ENCODE measurements at regions not wholly inside any gene's neighbourhood (a gene's known extent, or its start where the extent isn't known, plus 50 kb on each side); places are given as distances from the start of the nearest gene placed in this dataset.
"Not testable (repeated sequence)": the region's sequence is repeated elsewhere in the genome, so short reads cannot be mapped to it uniquely, and the experiment has no call there.

DNA sequence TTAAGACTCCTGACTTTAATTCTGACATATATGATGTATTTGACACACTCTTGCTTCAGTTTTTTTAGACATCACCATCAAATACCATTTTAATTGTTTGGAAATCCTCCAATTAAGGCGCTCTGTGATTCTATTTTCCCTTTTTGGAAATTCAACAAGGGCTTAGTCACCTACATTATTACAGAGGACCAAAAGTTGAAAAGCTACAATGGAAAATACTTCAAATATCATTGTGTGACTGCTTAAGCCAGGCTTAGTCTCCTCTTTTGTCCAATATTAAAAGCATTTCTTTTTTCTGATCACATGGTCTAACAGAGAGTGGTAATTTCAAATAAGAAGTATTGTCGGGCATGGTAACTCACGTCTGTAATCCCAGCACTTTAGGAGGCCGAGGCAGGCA lies 160.3 kb downstream of the CEMIP2 start:
- DNase-seq (ENCODE audit: low spot score): no peak
- H3K27ac Mint-ChIP-seq: no peak overlapping the region
- H3K27me3 Mint-ChIP-seq (ENCODE audit: low read depth): peaks cover 7% of the 10 kb centered on the region
- H3K4me1 Mint-ChIP-seq (ENCODE audit: low read depth): no peaks in the 10 kb centered on the region
- peaks cover 4% of the 10 kb centered on the region for H3K9me3 Mint-ChIP-seq
- H3K4me3 Mint-ChIP-seq: no peak overlapping the region
- no peaks in the 10 kb centered on the region for H3K36me3 Mint-ChIP-seq (ENCODE audit: low read depth)

DNA sequence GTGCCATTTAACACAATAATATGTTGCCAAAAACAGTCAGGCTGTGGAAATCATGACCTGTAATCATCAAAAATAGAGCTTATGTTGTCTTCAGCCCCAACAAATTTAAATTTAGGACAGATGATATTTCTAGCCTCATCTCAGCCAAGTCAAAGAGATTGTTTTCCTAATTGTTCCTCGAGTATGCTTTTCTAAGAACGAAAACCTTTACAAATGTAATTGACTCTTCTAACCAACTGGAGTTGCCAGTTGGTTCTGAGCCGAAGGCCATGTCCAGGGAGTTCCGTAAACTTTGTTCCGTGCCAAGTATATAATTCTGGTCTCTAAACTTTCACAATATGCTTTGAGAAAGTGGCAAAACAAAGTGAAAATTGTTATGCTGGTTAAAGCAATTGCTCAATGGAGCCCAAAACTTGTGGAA lies 160.8 kb downstream of the CEMIP2 start:
- H3K4me1 Mint-ChIP-seq (ENCODE audit: low read depth): no peaks in the 10 kb centered on the region
- no peak for DNase-seq (ENCODE audit: low spot score)
- H3K27ac Mint-ChIP-seq: no peak overlapping the region
- peaks cover 7% of the 10 kb centered on the region for H3K27me3 Mint-ChIP-seq (ENCODE audit: low read depth)
- no peaks in the 10 kb centered on the region for H3K36me3 Mint-ChIP-seq (ENCODE audit: low read depth)
- H3K4me3 Mint-ChIP-seq: no peak overlapping the region
- H3K9me3 Mint-ChIP-seq: peaks cover 4% of the 10 kb centered on the region

DNA sequence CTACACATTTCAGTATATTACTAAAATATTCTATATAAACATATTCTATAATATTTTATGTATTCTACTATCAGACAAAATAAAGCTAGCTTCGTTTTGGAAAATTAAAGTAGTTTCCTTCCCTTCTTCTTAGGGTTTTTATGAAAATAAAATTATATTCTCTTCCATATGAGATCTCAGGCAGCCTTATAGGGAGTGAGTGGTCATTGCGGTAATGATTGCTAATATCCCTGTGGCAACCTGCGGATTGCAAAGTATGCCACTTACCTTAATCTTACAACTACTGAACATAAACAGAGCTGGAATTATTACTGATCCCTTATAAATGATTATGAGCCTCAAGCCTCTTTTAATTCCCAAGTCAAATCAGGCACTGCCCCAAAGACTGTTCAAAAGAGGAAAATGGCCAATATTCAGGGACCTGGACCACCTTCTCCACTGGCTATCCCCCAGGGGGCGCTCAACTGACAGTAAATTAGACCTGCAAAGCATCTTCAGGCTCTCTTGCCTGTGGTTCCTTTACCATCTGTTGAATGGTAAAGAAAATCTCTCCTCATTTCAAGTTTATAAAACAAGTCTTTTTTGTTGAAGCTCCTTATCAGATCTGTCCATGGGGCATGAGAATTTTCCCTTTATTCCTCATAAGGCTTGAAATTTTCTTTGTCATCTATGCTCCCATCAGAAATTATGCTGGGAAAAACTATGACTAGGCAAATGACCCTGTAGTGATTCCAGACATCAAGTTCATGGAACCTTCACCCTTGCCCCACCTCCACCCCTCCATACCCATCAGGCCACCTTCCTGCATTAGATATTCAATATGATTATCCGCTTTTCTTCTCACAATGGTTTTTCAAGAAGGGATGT lies 163.9 kb downstream of the CEMIP2 start:
- no peaks in the 10 kb centered on the region for H3K36me3 Mint-ChIP-seq (ENCODE audit: low read depth)
- no peaks in the 10 kb centered on the region for H3K9me3 Mint-ChIP-seq

DNA sequence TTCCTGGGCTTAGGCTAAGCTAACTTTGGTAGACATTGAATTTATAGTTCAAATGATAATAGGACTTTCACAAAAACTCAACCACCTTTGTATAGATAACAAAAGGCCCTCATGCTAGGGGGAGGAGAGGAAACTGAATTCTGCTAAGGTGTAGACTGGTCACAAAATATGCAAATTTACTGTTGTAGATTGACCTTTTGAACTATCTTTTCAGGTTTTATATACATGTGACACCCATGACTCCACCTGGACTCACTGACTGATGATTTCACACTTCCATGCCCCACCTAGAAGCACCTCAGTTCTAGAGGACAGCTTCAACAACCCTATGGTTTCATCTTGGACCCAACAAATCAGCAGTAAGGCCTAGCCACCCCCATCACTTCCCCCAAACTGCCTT lies 165.7 kb downstream of the CEMIP2 start:
- H3K27ac Mint-ChIP-seq: no peak overlapping the region
- DNase-seq (ENCODE audit: low spot score): no peak
- no peaks in the 10 kb centered on the region for H3K36me3 Mint-ChIP-seq (ENCODE audit: low read depth)
- peaks cover 7% of the 10 kb centered on the region for H3K27me3 Mint-ChIP-seq (ENCODE audit: low read depth)
- H3K4me3 Mint-ChIP-seq: no peak overlapping the region
- H3K9me3 Mint-ChIP-seq: no peaks in the 10 kb centered on the region
- no peaks in the 10 kb centered on the region for H3K4me1 Mint-ChIP-seq (ENCODE audit: low read depth)

More for the DNA sequence above, 163.9 kb downstream of the CEMIP2 start:
- Mint-ChIP-seq H3K27ac (no peak overlapping the region), H3K27me3 (ENCODE audit: low read depth) (peaks cover 2% of the 10 kb centered on the region), H3K4me3 (no peak overlapping the region), H3K4me1 (ENCODE audit: low read depth) (no peaks in the 10 kb centered on the region)
- DNase-seq (ENCODE audit: low spot score): peak; percentile 60

DNA sequence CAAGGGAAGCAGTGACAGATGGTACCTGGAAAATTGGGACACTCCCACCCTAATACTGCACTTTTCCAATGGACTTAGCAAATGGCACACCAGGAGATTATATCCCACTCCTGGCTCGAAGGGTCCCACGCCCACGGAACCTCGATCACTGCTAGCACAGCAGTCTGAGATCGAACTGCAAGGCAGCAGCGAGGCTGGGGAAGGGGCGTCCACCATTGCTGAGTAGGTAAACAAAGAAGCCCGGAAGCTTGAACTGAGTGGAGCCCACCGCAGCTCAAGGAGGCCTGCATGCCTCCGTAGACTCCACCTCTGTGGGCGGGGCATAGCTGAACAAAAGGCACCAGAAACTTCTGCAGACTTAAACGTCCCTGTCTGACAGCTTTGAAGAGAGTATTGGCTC lies 172.6 kb downstream of the CEMIP2 start:
- not testable (repeated sequence) for H3K27ac Mint-ChIP-seq; H3K4me3 Mint-ChIP-seq; H3K9me3 Mint-ChIP-seq; H3K4me1 Mint-ChIP-seq (ENCODE audit: low read depth); DNase-seq (ENCODE audit: low spot score); H3K36me3 Mint-ChIP-seq (ENCODE audit: low read depth)
- peaks cover 14% of the 10 kb centered on the region for H3K27me3 Mint-ChIP-seq (ENCODE audit: low read depth)

DNA sequence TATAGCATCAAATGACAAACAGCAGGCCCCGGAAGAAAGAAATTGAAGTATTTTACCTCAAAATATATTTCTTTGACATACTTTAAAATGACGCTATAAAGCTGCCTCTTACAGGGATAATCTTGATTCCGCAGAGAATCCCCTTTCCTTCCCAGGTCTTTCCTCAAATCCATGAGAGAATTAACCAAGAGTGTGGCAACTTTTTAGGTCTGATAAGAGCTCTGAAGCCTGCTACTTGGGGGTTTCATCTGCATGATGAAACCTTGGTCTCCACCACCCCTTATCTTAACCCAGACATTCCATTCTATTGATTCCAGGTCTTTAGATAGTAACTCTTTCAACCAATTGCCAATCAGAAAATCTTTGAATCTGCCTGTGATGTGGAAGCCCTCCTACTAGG lies 173.8 kb downstream of the CEMIP2 start:
- Mint-ChIP-seq H3K27me3 (ENCODE audit: low read depth) (peaks cover 11% of the 10 kb centered on the region), H3K4me3 (no peak overlapping the region), H3K9me3 (no peaks in the 10 kb centered on the region), H3K4me1 (ENCODE audit: low read depth) (no peaks in the 10 kb centered on the region), H3K36me3 (ENCODE audit: low read depth) (no peaks in the 10 kb centered on the region), H3K27ac (no peak overlapping the region)
- DNase-seq (ENCODE audit: low spot score): no peak

DNA sequence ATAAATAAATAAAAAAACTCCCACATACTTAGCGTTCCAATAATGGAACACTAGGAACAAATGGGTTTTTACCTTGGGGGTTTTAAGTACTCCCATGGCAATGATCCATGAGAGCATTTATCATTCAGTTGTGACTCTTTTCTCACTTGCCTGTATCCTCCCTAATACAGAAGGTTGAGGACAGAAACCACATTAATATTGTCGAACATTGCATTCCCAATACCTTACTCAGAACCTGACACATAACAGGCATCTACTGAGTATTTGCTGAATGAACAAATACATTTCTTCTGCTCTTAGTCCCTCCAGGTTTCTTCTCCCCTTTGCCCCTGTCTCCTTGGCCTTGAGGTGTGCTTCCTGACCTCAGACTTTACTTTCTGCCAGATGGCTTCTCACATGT lies 175.9 kb downstream of the CEMIP2 start:
- no peaks in the 10 kb centered on the region for H3K4me1 Mint-ChIP-seq (ENCODE audit: low read depth)
- H3K27ac Mint-ChIP-seq: no peak overlapping the region
- H3K9me3 Mint-ChIP-seq: no peaks in the 10 kb centered on the region
- no peak overlapping the region for H3K4me3 Mint-ChIP-seq
- H3K36me3 Mint-ChIP-seq (ENCODE audit: low read depth): no peaks in the 10 kb centered on the region
- no peak for DNase-seq (ENCODE audit: low spot score)
- peaks cover 14% of the 10 kb centered on the region for H3K27me3 Mint-ChIP-seq (ENCODE audit: low read depth)

DNA sequence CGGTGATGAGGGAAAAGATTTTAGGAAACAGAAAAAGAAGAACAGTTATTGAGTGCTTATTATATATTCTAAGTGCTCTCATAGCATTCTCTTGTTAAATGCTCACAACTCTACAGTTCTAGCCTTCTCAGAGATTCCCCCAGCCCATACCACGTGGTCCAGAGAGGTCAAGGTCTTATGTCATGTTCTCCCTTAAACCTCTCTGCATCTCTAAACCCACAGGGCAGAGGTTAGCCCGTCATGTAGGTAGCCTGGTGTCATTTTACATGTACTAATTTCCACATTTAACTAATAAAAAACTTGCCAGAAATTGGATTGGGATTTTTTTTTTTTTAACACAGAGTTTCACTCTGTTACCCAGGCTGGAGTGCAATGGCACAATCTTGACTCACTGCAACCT lies 178.0 kb downstream of the CEMIP2 start:
- Mint-ChIP-seq H3K4me1 (ENCODE audit: low read depth) (no peaks in the 10 kb centered on the region), H3K36me3 (ENCODE audit: low read depth) (no peaks in the 10 kb centered on the region), H3K27ac (no peak overlapping the region), H3K9me3 (no peaks in the 10 kb centered on the region), H3K4me3 (no peak overlapping the region), H3K27me3 (ENCODE audit: low read depth) (peaks cover 14% of the 10 kb centered on the region)
- no peak for DNase-seq (ENCODE audit: low spot score)

DNA sequence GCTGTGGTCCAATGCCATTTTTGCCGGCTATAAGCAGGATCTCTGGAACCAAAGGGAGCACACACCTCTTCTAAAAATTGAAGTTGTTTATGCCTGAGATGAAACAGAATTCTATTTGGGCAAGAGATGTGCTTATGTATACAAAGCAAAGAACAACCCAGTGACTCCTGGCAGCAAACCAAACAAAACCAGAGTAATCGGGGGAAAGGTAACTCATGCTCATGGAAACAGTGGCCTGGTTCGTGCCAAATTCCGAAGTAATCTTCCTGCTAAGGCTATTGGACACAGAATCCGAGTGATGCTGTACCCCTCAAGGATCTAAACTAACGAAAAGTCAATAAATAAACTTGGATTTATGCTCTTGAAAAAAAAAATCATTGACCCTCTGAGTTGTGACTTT lies 178.7 kb downstream of the CEMIP2 start:
- Mint-ChIP-seq H3K4me1 (ENCODE audit: low read depth) (no peaks in the 10 kb centered on the region), H3K4me3 (no peak overlapping the region), H3K36me3 (ENCODE audit: low read depth) (no peaks in the 10 kb centered on the region), H3K9me3 (no peaks in the 10 kb centered on the region), H3K27me3 (ENCODE audit: low read depth) (peaks cover 14% of the 10 kb centered on the region), H3K27ac (no peak overlapping the region)
- DNase-seq (ENCODE audit: low spot score): no peak

DNA sequence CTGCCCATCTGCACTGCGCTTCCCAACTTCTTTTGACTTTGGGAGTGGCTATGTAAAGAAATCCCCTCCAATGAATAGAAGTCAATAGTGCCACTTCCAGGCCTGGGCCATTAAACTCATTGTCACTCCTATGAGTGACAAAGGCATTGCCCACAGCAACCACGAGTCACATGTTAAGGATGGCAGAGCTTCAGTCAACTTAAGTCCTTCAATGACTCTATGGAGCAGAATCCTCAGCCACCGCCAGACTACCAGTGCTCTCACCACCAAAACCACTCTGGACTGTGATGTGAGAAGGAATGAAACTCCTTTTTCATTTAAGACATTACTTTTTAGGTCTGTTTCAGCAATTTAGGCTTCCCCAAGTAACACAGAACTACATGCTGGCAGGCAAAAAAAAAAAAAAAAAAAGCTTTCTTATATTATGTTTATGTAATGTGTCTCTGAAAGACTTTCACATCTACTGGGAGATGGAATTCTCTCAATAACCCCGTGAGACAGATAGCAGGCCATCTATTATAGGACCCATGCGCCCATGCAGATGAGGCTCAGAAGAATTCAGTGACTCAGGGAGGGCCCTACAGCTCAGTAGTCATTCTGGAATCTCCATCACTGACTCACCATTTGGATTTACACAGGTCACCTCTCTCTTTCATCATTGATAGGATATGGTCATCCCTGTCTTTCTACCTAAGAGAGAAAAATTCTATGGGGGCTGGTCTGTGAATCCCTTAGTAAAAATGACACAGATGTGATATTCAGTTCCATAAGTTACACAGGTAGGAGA lies 180.5 kb downstream of the CEMIP2 start:
- no peaks in the 10 kb centered on the region for H3K9me3 Mint-ChIP-seq
- no peak overlapping the region for H3K4me3 Mint-ChIP-seq
- no peak overlapping the region for H3K27ac Mint-ChIP-seq
- H3K36me3 Mint-ChIP-seq (ENCODE audit: low read depth): no peaks in the 10 kb centered on the region
- no peaks in the 10 kb centered on the region for H3K4me1 Mint-ChIP-seq (ENCODE audit: low read depth)
- H3K27me3 Mint-ChIP-seq (ENCODE audit: low read depth): peaks cover 11% of the 10 kb centered on the region
- no peak for DNase-seq (ENCODE audit: low spot score)

DNA sequence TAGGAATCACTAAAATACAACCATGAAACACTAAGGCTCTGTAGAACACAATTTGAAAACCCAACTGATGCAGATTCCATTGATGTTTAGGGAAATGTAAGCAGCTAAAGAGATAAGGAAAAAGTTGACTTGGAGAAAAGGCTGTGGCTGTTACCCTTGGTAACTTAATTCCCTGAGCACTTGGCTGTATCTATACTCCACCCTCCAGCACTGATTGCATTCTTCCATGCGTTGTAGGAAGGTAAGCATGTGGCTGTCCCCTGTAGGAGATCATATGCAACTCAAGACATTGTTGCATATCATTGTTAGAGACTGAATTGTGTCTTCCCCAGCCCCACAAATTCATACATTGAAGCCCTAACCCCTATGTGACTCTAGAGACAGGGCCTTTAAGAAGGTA lies 184.5 kb downstream of the CEMIP2 start:
- Mint-ChIP-seq H3K9me3 (no peaks in the 10 kb centered on the region), H3K36me3 (ENCODE audit: low read depth) (no peaks in the 10 kb centered on the region), H3K27me3 (ENCODE audit: low read depth) (peaks cover 4% of the 10 kb centered on the region), H3K4me1 (ENCODE audit: low read depth) (no peaks in the 10 kb centered on the region), H3K27ac (no peak overlapping the region), H3K4me3 (no peak overlapping the region)
- DNase-seq (ENCODE audit: low spot score): no peak

DNA sequence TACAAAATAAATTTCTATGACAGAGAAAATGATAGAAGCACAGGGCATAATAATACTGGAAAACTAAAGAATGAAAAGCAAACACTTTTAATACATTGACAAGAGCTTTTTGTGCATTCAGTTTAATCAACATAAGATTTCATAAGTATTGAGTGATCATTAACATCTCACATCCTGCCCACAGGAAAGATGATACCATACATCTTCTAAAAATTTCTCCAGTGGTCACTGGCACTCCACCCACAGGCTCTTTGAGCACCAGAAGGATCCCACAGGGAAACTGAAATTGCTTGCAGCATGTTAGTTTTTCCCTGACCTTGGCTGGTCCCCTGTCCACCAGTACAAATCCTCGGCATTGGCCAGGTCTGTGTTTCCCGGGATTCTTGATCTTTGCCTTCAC lies 186.0 kb downstream of the CEMIP2 start:
- H3K9me3 Mint-ChIP-seq: no peaks in the 10 kb centered on the region
- no peaks in the 10 kb centered on the region for H3K36me3 Mint-ChIP-seq (ENCODE audit: low read depth)
- peaks cover 3% of the 10 kb centered on the region for H3K27me3 Mint-ChIP-seq (ENCODE audit: low read depth)
- H3K27ac Mint-ChIP-seq: no peak overlapping the region
- H3K4me1 Mint-ChIP-seq (ENCODE audit: low read depth): no peaks in the 10 kb centered on the region
- DNase-seq (ENCODE audit: low spot score): no peak
- H3K4me3 Mint-ChIP-seq: no peak overlapping the region

DNA sequence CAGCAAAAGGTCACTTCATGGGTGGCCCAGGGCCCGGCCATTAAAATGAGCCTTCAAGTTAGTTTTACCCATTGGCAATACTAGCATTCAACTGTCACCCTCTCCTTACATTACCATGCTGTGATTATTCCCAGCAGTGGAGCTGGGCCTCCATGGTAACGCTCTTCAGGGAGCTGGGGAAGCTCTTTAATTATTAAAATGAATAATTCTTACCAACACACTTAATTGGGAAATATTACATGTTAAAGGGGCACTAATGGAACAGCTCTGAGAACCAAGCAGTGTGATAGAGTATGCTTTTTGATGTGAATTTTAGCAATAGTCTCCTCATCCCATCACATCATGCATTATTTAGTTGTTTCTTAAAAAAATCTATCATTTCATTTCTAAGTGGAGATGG lies 187.2 kb downstream of the CEMIP2 start:
- Mint-ChIP-seq H3K36me3 (ENCODE audit: low read depth) (no peaks in the 10 kb centered on the region), H3K4me1 (ENCODE audit: low read depth) (no peaks in the 10 kb centered on the region), H3K9me3 (no peaks in the 10 kb centered on the region), H3K4me3 (no peak overlapping the region), H3K27ac (no peak overlapping the region), H3K27me3 (ENCODE audit: low read depth) (peaks cover 3% of the 10 kb centered on the region)
- no peak for DNase-seq (ENCODE audit: low spot score)

DNA sequence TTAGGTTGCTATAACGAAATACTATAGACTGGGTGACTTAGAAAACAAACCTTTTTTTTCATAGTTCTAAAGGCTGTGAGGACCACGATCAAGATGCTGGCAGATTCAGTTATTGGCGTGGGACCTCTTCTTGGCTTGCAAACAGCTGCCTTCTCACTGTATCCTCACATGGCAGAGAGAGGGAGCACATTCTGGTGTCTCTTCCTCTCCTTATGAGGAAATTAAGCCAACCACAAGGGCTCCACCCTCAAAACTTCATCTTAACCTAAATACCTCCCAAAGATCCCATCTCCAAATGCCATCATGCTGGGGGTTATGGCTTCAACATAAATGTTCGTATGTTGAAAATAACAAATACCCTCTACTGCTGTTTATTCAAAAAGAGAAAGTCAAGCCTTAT lies 197.1 kb downstream of the CEMIP2 start:
- no peak overlapping the region for H3K27ac Mint-ChIP-seq
- DNase-seq (ENCODE audit: low spot score): no peak
- H3K27me3 Mint-ChIP-seq (ENCODE audit: low read depth): peaks cover 7% of the 10 kb centered on the region
- H3K36me3 Mint-ChIP-seq (ENCODE audit: low read depth): no peaks in the 10 kb centered on the region
- no peak overlapping the region for H3K4me3 Mint-ChIP-seq
- H3K4me1 Mint-ChIP-seq (ENCODE audit: low read depth): peaks cover 2% of the 10 kb centered on the region
- no peaks in the 10 kb centered on the region for H3K9me3 Mint-ChIP-seq

All from T-helper 2 cell treated with Interferon-gamma antibody and Interleukin-4, amounts not matched to agents 5 μg/mL and 100 μg/mL, for 36 hours (primary cell).